ENCODE measurements at regions not wholly inside any gene's neighbourhood (a gene's known extent, or its start where the extent isn't known, plus 50 kb on each side); places are given as distances from the start of the nearest gene placed in this dataset.

DNA sequence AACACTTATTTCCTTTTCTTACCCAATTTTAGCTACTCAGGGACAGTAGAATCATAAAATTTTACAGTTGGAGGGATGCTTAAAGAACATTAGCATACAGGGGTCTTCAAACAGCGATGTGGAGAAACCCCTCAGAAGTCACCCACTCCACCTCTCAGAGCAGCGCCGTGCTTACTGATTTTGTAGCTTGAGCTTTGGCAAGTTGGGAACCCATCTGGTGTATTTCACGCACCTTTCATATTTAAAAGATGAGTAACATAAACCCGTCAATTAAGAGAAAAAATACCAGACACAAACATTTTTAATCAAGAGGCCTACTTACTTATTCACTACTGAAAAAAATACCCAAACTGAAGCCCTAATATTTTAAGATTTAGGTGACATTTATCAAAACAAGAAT lies 80.9 kb downstream of the ADAMTS15 start:
- no peak for DNase-seq
- Histone ChIP-seq H3K4me1 (ENCODE audit: insufficient read depth) (no peaks in the 10 kb centered on the region), H3K27me3 (no peaks in the 10 kb centered on the region), H3K36me3 (no peaks in the 10 kb centered on the region), H3K4me3 (no peak overlapping the region), H3K27ac (no peak overlapping the region), H3K9me3 (no peaks in the 10 kb centered on the region)
- intact Hi-C loops (cut with DNase I) = loop anchor here in 1 of 4 donors (10.0 kb wide), 1 partner anchor 75 kb away; no protein-coding TSS in a partner anchor
- WGBS, 3 donors = 85 to 91% (median 87%) methylated on average over 5 of the region's 5 CpGs
- TF ChIP-seq, protein P1, sequence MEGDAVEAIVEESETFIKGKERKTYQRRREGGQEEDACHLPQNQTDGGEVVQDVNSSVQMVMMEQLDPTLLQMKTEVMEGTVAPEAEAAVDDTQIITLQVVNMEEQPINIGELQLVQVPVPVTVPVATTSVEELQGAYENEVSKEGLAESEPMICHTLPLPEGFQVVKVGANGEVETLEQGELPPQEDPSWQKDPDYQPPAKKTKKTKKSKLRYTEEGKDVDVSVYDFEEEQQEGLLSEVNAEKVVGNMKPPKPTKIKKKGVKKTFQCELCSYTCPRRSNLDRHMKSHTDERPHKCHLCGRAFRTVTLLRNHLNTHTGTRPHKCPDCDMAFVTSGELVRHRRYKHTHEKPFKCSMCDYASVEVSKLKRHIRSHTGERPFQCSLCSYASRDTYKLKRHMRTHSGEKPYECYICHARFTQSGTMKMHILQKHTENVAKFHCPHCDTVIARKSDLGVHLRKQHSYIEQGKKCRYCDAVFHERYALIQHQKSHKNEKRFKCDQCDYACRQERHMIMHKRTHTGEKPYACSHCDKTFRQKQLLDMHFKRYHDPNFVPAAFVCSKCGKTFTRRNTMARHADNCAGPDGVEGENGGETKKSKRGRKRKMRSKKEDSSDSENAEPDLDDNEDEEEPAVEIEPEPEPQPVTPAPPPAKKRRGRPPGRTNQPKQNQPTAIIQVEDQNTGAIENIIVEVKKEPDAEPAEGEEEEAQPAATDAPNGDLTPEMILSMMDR (IDR thresholded peaks at IDR 0.05) = no peak
- TF ChIP-seq POLR2A (IDR thresholded peaks at IDR 0.05) (no peak), EP300 (IDR thresholded peaks at IDR 0.05) (no peak)

DNA sequence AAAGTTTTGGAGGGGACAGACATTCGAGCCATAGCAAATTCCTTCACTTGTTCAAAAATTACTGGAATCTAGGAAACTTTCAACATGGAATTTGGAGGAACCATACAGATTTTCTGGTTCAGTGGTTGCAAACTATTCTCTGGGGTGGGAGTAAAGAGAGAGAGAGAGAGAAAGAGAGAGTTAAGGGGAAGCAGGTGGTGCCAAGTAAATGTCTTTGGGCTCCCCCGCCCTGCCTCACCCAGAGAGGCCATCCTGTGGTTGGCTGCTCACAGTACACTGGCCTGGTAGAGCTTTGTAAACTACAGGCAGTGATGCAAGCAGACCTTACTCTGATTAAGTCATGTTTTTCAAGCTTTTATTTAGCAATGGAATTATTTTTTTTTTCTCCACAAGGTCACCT lies 82.6 kb downstream of the ADAMTS15 start:
- 63 to 76% (median 76%) methylated on average over 2 of the region's 2 CpGs for WGBS, 3 donors
- Histone ChIP-seq H3K4me1 (ENCODE audit: insufficient read depth) (no peaks in the 10 kb centered on the region), H3K27ac (no peak overlapping the region), H3K4me3 (no peak overlapping the region), H3K36me3 (no peaks in the 10 kb centered on the region), H3K9me3 (no peaks in the 10 kb centered on the region), H3K27me3 (no peaks in the 10 kb centered on the region)
- TF ChIP-seq POLR2A (IDR thresholded peaks at IDR 0.05) = no peak
- no peak for TF ChIP-seq EP300 (IDR thresholded peaks at IDR 0.05)
- TF ChIP-seq, protein P1 (IDR thresholded peaks at IDR 0.05) = no peak
- no peak for DNase-seq
- intact Hi-C loops (cut with DNase I) = no loop called here

DNA sequence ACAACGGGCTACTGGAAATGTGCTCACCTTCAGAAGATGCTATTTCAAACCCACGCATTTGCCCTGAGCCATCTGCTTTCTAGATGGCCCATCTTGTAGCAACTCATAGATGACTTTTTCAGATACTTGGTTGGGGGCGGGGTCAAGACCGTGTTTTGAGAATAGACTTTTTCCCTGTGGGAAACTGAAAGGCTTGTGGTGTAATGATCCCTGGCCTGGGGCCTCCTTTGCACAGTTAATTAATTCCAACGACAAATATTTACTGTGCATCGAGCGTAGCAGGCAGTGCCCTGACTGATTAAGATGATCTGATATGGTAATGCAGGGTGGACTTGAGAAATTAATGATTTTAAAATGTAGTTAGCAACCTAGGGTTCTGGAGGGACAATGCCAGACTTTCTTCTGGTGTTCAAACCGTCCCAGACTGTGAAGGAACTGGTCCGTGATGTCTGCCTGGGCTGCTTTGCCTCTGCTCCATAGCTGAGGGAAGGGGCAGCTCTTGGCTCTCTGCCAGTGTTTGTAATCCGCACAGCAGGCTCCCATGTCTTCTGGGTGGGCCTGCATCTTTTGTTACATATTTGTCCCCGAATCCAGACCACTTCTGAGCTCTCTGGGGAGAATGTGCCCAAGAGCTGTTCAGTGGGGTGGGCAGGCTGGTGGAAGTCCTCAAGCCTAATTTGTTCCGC lies 84.8 kb downstream of the ADAMTS15 start:
- H3K4me3 ChIP-seq = no peak overlapping the region
- intact Hi-C loops (cut with DNase I) = no loop called here
- no peaks in the 10 kb centered on the region for H3K9me3 ChIP-seq
- 81 to 86% (median 83%) methylated on average over 12 of the region's 12 CpGs for whole genome bisulfite sequencing, 3 donors
- H3K27me3 ChIP-seq = no peaks in the 10 kb centered on the region
- no peak for DNase-seq
- H3K36me3 ChIP-seq = no peaks in the 10 kb centered on the region
- H3K4me1 ChIP-seq (ENCODE audit: insufficient read depth) = no peaks in the 10 kb centered on the region
- no peak overlapping the region for H3K27ac ChIP-seq
- TF ChIP-seq, protein P1 (IDR thresholded peaks at IDR 0.05) = no peak
- TF ChIP-seq EP300 (IDR thresholded peaks at IDR 0.05) = no peak
- no peak for TF ChIP-seq POLR2A (IDR thresholded peaks at IDR 0.05)

DNA sequence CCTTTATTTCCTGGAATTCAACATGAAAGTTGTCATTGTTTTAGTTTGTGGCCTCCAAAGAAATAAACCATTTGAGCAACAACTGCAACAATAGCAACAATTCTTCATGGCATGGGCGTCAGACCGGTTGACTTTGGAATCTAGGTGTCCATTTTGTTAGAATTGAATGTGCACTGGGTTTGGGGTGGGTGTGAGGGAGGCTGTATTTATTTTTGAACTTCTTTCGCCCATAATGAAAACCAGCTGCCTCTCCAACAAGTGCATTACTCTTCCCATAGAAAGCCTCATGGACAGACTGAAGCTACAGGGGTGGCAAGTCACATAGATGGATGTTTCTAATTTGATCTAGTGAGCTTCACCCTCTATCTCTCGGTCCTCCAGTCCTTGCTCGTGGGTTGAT lies 85.4 kb downstream of the ADAMTS15 start:
- TF ChIP-seq EP300 (IDR thresholded peaks at IDR 0.05) (no peak), POLR2A (IDR thresholded peaks at IDR 0.05) (no peak)
- TF ChIP-seq, protein P1 (IDR thresholded peaks at IDR 0.05) = no peak
- intact Hi-C loops (cut with DNase I) = no loop called here
- no peaks in the 10 kb centered on the region for H3K27me3 ChIP-seq
- no peak overlapping the region for H3K4me3 ChIP-seq
- no peaks in the 10 kb centered on the region for H3K36me3 ChIP-seq
- H3K27ac ChIP-seq = no peak overlapping the region
- H3K4me1 ChIP-seq (ENCODE audit: insufficient read depth) = no peaks in the 10 kb centered on the region
- WGBS, 3 donors = 90 to 93% (median 92%) methylated on average over 5 of the region's 5 CpGs
- no peak for DNase-seq
- H3K9me3 ChIP-seq = no peaks in the 10 kb centered on the region

All from ovary (tissue), 7 donors.